Fibroblast of pulmonary artery (primary cell): ENCODE measurements at regions not wholly inside any gene's neighbourhood (a gene's known extent, or its start where the extent isn't known, plus 50 kb on each side); places are given as distances from the start of the nearest gene placed in this dataset.
A peak's percentile ranks its signal among the peaks of the same experiment; 100 is the strongest.

Experiments used
- DNase-seq: peaks from one replicate; pipeline ENCODE4 v3.0.0-alpha.2; 2010; ENCODE audit warnings: low read depth
- H3K4me3 ChIP-seq: replicated peaks from 2 replicates; pipeline ENCODE4 v1.5.1; 2011; ENCODE audit warnings: low read depth, mild to moderate bottlenecking, control low read depth, low read length, moderate library complexity
- CTCF ChIP-seq: IDR thresholded peaks from 2 replicates; pipeline ENCODE4 v1.5.1; 2011; ENCODE audit warnings: mild to moderate bottlenecking, control low read depth, low read length, inconsistent platforms; ENCODE audit errors: missing control alignments

DNA sequence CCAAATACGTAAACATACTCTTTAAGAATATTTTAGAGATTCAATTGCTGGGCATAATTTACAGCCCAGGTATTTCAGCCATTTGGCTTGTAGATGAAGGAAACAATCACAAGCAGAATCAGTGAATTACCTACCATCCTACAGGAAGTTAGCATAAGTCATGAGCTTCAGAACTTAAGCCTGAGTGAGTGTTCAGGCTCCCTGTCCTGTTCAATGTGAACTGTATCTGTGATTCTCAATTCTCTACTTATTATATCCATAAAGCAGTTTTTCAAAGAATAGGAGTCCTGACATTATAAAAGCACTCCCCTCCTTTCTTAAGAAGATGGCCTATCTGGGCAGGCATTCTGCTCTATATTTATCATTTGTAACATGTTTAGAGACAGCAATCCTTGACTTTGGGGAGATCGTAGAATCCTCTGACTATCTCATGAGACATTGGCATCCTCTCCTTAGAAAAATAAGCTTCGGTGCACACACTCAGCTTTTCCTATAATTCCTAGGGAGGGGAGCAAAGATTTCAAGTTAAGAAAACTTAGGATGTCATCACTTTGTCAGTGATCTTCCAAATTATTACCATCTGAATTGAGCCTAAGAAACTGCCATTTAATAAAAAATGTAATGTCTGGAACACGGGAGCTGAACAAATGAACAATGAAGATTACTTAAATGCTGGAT lies 645.2 kb upstream of the IGFBP3 start:
- no peak for TF ChIP-seq CTCF
- H3K4me3 ChIP-seq: no peak overlapping the region
- no peak for DNase-seq

- no peak overlapping the region for H3K4me3 ChIP-seq
- TF ChIP-seq CTCF: no peak
- DNase-seq: no peak
Measured at GRCh38 chr7:46565253-46566096, 644.4 kb upstream of the IGFBP3 start.

- DNase-seq: peak; percentile 87
- TF ChIP-seq CTCF: no peak
- no peak overlapping the region for H3K4me3 ChIP-seq
Measured at GRCh38 chr7:46559194-46559832, 638.2 kb upstream of the IGFBP3 start.

DNA sequence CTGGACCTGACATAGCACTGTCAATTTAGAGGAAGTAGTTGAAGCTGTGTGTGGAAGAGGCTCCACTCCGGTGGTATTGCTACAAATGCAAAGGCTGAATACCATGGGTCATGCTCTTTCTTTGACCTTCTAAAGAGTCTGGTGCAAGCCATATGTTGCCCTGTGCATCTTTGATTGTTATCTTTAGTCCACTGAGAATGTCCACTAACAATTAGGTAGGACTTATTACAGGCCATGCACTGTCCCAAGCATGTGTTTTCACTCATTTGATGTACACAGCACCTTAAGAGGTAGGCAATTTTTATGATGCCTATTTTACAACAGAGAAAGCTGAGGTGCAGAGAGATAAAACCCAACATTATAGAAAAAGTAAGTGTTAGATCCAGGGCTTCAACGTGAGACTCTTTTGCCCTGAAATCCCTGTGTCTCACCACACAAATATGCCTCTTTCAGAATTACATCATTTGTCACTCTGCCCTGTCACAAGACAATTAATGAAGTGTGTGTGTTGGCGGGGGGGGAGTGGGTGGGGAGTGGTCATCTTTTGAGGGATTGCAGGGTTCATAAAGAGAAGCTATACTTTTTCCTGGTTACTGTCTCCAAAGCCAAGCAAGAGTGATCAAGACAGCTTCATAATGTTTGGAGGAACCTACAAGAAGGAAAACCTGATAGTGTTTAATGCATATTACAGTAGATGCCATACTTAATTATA lies 637.6 kb upstream of the IGFBP3 start:
- no peak for TF ChIP-seq CTCF
- peak; percentile 46 for DNase-seq
- no peak overlapping the region for H3K4me3 ChIP-seq

- no peak overlapping the region for H3K4me3 ChIP-seq
- TF ChIP-seq CTCF: no peak
- DNase-seq: no peak
Measured at GRCh38 chr7:46557781-46558180, 636.7 kb upstream of the IGFBP3 start.

DNA sequence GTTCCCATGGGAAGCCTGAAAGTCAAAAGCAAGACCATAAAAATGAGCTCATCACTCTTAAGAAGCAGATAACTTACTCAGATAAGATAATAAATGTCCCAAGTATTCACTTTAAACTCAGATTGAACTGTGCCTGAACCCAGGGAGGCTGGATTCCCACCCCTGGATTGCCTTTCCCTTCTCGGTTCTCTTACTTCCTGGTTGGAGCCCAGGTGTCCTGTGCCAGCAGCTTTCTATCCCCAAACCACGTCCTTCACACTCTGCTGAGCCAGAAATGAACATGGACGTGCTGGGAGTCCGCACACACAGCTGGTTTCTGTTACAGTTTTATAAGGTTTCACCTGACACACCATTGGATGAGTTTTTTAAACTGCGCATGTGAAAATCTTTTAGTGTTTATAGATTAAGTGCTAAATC lies 636.2 kb upstream of the IGFBP3 start:
- H3K4me3 ChIP-seq: no peak overlapping the region
- no peak for TF ChIP-seq CTCF
- DNase-seq: no peak
